IMR-90 (cell line): ENCODE measurements at regions not wholly inside any gene's neighbourhood (a gene's known extent, or its start where the extent isn't known, plus 50 kb on each side); places are given as distances from the start of the nearest gene placed in this dataset.

Experiments used
- ATAC-seq: fragments of 200-7000 bp; cut with Tn5 transposase; 2 replicates; pipeline ENCODE4 v1.9.1; 2020; ENCODE audit warnings: low read depth, mild to moderate bottlenecking, moderate library complexity
- BruUV-seq: library from RNA; stranded (reverse); fragments of 400-500 nt; replicated peaks from 2 replicates; lab custom pipeline; 2021; lab: Mats Ljungman, UMichigan
- CTCF ChIA-PET: fragments of 300-600 bp; formaldehyde crosslinking; extraction: SDS; loops from one replicate; lab custom pipeline; 2021; ENCODE audit warnings: antibody characterized with exemption; lab: Yijun Ruan, JAX
- POLR2A ChIA-PET: fragments of 300-600 bp; sonication (Branson Sonifier 250); formaldehyde crosslinking; loops from one replicate; lab custom pipeline; 2022; ENCODE audit warnings: antibody characterized with exemption; ENCODE audit not compliant: unreplicated experiment; lab: Charles Lee
- DNase-seq: peaks from one replicate; pipeline ENCODE4 v3.0.0; 2013
- H2AFZ ChIP-seq: replicated peaks from 2 replicates; pipeline ENCODE3; 2013; ENCODE audit warnings: low read length, mild to moderate bottlenecking; ENCODE audit not compliant: poor library complexity
- H2AK5ac ChIP-seq: 2 replicates; pipeline ENCODE4 v1.6.1; 2013; ENCODE audit warnings: low read depth, low read length, inconsistent platforms
- H2AK9ac ChIP-seq: replicated peaks from 2 replicates; pipeline ENCODE3; 2013; ENCODE audit warnings: mild to moderate bottlenecking, low read depth, low read length, moderate library complexity; ENCODE audit not compliant: poor library complexity
- H2BK120ac ChIP-seq: 2 replicates; pipeline ENCODE4 v1.6.1; 2013; ENCODE audit warnings: low read depth, low read length, inconsistent platforms
- H2BK15ac ChIP-seq: 3 replicates; pipeline ENCODE4 v1.6.1; 2013; ENCODE audit warnings: low read depth, low read length, inconsistent platforms
- H2BK20ac ChIP-seq: 2 replicates; pipeline ENCODE4 v1.6.1; 2013; ENCODE audit warnings: low read depth, mild to moderate bottlenecking, inconsistent platforms, low read length, moderate library complexity
- H2BK5ac ChIP-seq: 2 replicates; pipeline ENCODE4 v1.6.1; 2013; ENCODE audit warnings: mild to moderate bottlenecking, low read depth, low read length, inconsistent platforms; ENCODE audit not compliant: poor library complexity, severe bottlenecking
- H3K14ac ChIP-seq: replicated peaks from 2 replicates; pipeline ENCODE4 v1.6.1; 2013; ENCODE audit warnings: low read depth, low read length, inconsistent platforms
- H3K18ac ChIP-seq: 2 replicates; pipeline ENCODE4 v1.6.1; 2013; ENCODE audit warnings: low read depth, low read length, control low read depth
- H3K23ac ChIP-seq: 2 replicates; pipeline ENCODE4 v1.6.1; 2013; ENCODE audit warnings: low read depth, low read length, inconsistent platforms
- H3K27ac ChIP-seq: 2 replicates; pipeline ENCODE4 v1.5.1; 2013; ENCODE audit warnings: mild to moderate bottlenecking, control low read depth, low read length; ENCODE audit not compliant: insufficient read depth
- H3K27me3 ChIP-seq: 2 replicates; pipeline ENCODE4 v1.6.1; 2013; ENCODE audit warnings: low read length; ENCODE audit not compliant: control insufficient read depth, insufficient read depth
- H3K36me3 ChIP-seq: 2 replicates; pipeline ENCODE4 v1.6.1; 2013; ENCODE audit warnings: low read length, mixed read lengths; ENCODE audit not compliant: control insufficient read depth, insufficient read depth
- H3K4ac ChIP-seq: 2 replicates; pipeline ENCODE4 v1.6.1; 2013; ENCODE audit warnings: low read depth, low read length, inconsistent platforms
- H3K4me1 ChIP-seq: 2 replicates; pipeline ENCODE4 v1.6.1; 2013; ENCODE audit warnings: low read length, mixed read lengths; ENCODE audit not compliant: control insufficient read depth, insufficient read depth
- H3K4me2 ChIP-seq: 2 replicates; pipeline ENCODE4 v1.6.1; 2013; ENCODE audit warnings: low read depth, mild to moderate bottlenecking, control low read depth, low read length, moderate library complexity
- H3K4me3 ChIP-seq: 2 replicates; pipeline ENCODE4 v1.5.1; 2013; ENCODE audit warnings: low read depth, mild to moderate bottlenecking, control low read depth, low read length, moderate library complexity; ENCODE audit not compliant: insufficient read depth
- H3K56ac ChIP-seq: 2 replicates; pipeline ENCODE4 v1.6.1; 2013; ENCODE audit warnings: low read length, inconsistent platforms; ENCODE audit not compliant: insufficient read depth; ENCODE audit errors: extremely low read depth
- H3K79me1 ChIP-seq, 2 experiments: 2 replicates each; pipeline ENCODE4 v1.6.1; 2013; ENCODE audit warnings: low read length in 2 of 2, inconsistent platforms in 1 of 2, low read depth in 1 of 2
- H3K9ac ChIP-seq: 2 replicates; pipeline ENCODE4 v1.6.1; 2013; ENCODE audit warnings: low read depth, low read length, control low read depth
- H3K9me1 ChIP-seq: 2 replicates; pipeline ENCODE4 v1.6.1; 2013; ENCODE audit warnings: low read length, inconsistent platforms; ENCODE audit not compliant: insufficient read depth
- H3K9me3 ChIP-seq: 2 replicates; pipeline ENCODE4 v1.6.1; 2013; ENCODE audit warnings: low read length; ENCODE audit not compliant: control insufficient read depth, insufficient read depth
- H4K20me1 ChIP-seq: 2 replicates; pipeline ENCODE4 v1.6.1; 2013; ENCODE audit warnings: low read length, inconsistent platforms; ENCODE audit not compliant: insufficient read depth
- H4K5ac ChIP-seq: 2 replicates; pipeline ENCODE4 v1.6.1; 2013; ENCODE audit warnings: mild to moderate bottlenecking, low read depth, low read length, control low read depth
- H4K8ac ChIP-seq, 2 experiments: 2 replicates each; pipeline ENCODE4 v1.6.1; 2013; ENCODE audit warnings: low read depth in 2 of 2, low read length in 2 of 2, control low read depth in 1 of 2, inconsistent platforms in 1 of 2
- H4K91ac ChIP-seq: 2 replicates; pipeline ENCODE4 v1.6.1; 2013; ENCODE audit warnings: low read depth, low read length, inconsistent platforms; ENCODE audit not compliant: insufficient read depth
- BHLHE40 ChIP-seq: fragments of 150-350 bp; IDR thresholded peaks from 2 replicates; pipeline ENCODE4 v1.6.1; 2016; ENCODE audit warnings: mild to moderate bottlenecking, low read depth, low read length
- CEBPB ChIP-seq: IDR thresholded peaks from 2 replicates; pipeline ENCODE4 v1.6.1; 2012; ENCODE audit warnings: low read depth, low read length, improper control_type of control experiment
- CHD1 ChIP-seq: IDR thresholded peaks from 2 replicates; pipeline ENCODE4 v1.6.1; 2012; ENCODE audit warnings: low read depth, low read length, improper control_type of control experiment
- FOS ChIP-seq: fragments of 150-350 bp; IDR thresholded peaks from 2 replicates; pipeline ENCODE4 v1.6.1; 2016; ENCODE audit warnings: low read depth, low read length
- MAFK ChIP-seq: IDR thresholded peaks from 2 replicates; pipeline ENCODE4 v1.6.1; 2012; ENCODE audit warnings: low read depth, low read length, improper control_type of control experiment
- MAZ ChIP-seq: IDR thresholded peaks from 2 replicates; pipeline ENCODE4 v1.6.1; 2012; ENCODE audit warnings: low read depth, mild to moderate bottlenecking, low read length, improper control_type of control experiment, moderate library complexity, borderline replicate concordance
- MXI1 ChIP-seq: IDR thresholded peaks from 2 replicates; pipeline ENCODE4 v1.6.1; 2012; ENCODE audit warnings: low read depth, mild to moderate bottlenecking, low read length, moderate library complexity, borderline replicate concordance
- NFE2L2 ChIP-seq: fragments of 150-350 bp; IDR thresholded peaks from 2 replicates; pipeline ENCODE4 v1.6.1; 2016; ENCODE audit warnings: low read depth, mild to moderate bottlenecking, low read length
- POLR2A ChIP-seq: IDR thresholded peaks from 2 replicates; pipeline ENCODE4 v1.6.1; 2012; ENCODE audit warnings: mild to moderate bottlenecking, low read depth, low read length
- RAD21 ChIP-seq: IDR thresholded peaks from 2 replicates; pipeline ENCODE4 v1.6.1; 2012; ENCODE audit warnings: low read length, improper control_type of control experiment
- RCOR1 ChIP-seq: IDR thresholded peaks from 2 replicates; pipeline ENCODE4 v1.6.1; 2012; ENCODE audit warnings: mild to moderate bottlenecking, low read length, improper control_type of control experiment; ENCODE audit not compliant: insufficient replicate concordance
- RFX5 ChIP-seq: IDR thresholded peaks from 2 replicates; pipeline ENCODE4 v1.8.0; 2012; ENCODE audit warnings: low read depth, mild to moderate bottlenecking, low read length, moderate library complexity
- SMC3 ChIP-seq: fragments of 150-350 bp; IDR thresholded peaks from 2 replicates; pipeline ENCODE4 v1.6.1; 2016; ENCODE audit warnings: low read depth, mild to moderate bottlenecking, antibody characterized with exemption, low read length, moderate library complexity
- WGBS, 2 experiments: methylation state at CpG; one replicate each; pipeline versions ENCODE4 v1.1.5 to v1.1.7; 2013; ENCODE audit warnings: missing lambda C conversion rate in 2 of 2; ENCODE audit not compliant: insufficient read length in 1 of 2; ENCODE audit errors: extremely low coverage in 2 of 2; 5-methylcytosine and 5-hydroxymethylcytosine counted together
- dilution Hi-C: fragments of 300-500 bp; cut with HindIII; formaldehyde crosslinking; loops from one replicate; pipeline ENCODE4 v1.14.3; 2018; ENCODE audit warnings: low sequenced_read_pairs; ENCODE audit not compliant: unreplicated experiment
- in situ Hi-C: fragments of 300-500 bp; cut with MboI; formaldehyde crosslinking; loops from 3 replicates; pipeline ENCODE4 v1.14.3; 2019; ENCODE audit warnings: low sequenced_read_pairs, inconsistent platforms, mixed read lengths
- intact Hi-C: fragments of 100-400 bp; cut with micrococcal nuclease; formaldehyde crosslinking; loops from 2 replicates; pipeline ENCODE4 v1.10.0; 2022
- TF ChIP-seq, protein P1 (sequence below): fragments of 150-350 bp; IDR thresholded peaks from 2 replicates; pipeline ENCODE4 v1.6.1; 2017; ENCODE audit warnings: mild to moderate bottlenecking, antibody characterized with exemption, low read length, low read depth
- TF ChIP-seq, protein P2 (sequence below): fragments of 150-350 bp; IDR thresholded peaks from 2 replicates; pipeline ENCODE4 v1.6.1; 2016; ENCODE audit warnings: low read depth, mild to moderate bottlenecking, low read length, moderate library complexity, borderline replicate concordance
- TF ChIP-seq, protein P3 (sequence below): conservative IDR thresholded peaks from 2 replicates; pipeline ENCODE4 v1.5.1; 2012; ENCODE audit warnings: mild to moderate bottlenecking, low read depth, low read length, improper control_type of control experiment

DNA sequence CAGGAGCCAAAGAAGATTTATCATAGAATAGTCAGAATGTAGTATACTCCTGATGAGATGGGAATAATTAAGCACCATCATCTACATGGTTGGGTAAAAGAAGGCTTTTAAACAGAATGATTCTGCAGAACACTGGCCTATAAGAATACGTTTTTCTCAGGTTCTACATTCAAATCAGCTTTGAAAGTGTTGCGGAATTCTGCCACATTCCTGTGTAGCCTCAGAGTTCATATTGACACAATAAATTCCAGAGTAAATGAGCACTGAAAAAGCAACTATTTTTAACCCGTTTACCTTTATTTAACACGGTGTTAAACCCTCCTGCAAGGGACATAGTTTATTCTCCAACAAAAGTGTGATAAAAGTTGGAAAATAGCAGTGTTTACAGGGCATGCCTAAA, 950.2 kb upstream of the SLIT2 start:
- ATAC-seq, result no peak
- H2BK120ac ChIP-seq, result no peak overlapping the region
- WGBS, 2 experiments, result no CpG with 5 or more reads among the region's 4 CpGs
- H2BK15ac ChIP-seq, result no peak overlapping the region
- H4K91ac ChIP-seq, result no peak overlapping the region
- H3K23ac ChIP-seq, result no peak overlapping the region
- H3K4me1 ChIP-seq, result no peaks in the 10 kb centered on the region
- H4K20me1 ChIP-seq, result no peaks in the 10 kb centered on the region
- H3K79me1 ChIP-seq, result no peaks in the 10 kb centered on the region
- ChIA-PET POLR2A (interaction anchor here (0.6 kb wide), 1 partner anchor 13 kb away, joined by 5 read pairs; no protein-coding TSS in a partner anchor), CTCF (no interaction called here)
- H2BK5ac ChIP-seq, result no peak overlapping the region
- DNase-seq, result no peak
- H2BK20ac ChIP-seq, result no peak overlapping the region
- in situ Hi-C loops, result no loop called here
- dilution Hi-C loops, result no loop called here
- no peak overlapping the region for H3K14ac ChIP-seq
- H3K27ac ChIP-seq, result no peak overlapping the region
- H3K4me2 ChIP-seq, result no peak overlapping the region
- no peak overlapping the region for H2AFZ ChIP-seq
- no peaks in the 10 kb centered on the region for H3K36me3 ChIP-seq
- H3K4me3 ChIP-seq, result no peak overlapping the region
- H2AK9ac ChIP-seq, result no peak overlapping the region
- no TSS peak for BruUV-seq
- no peaks in the 10 kb centered on the region for H3K9me1 ChIP-seq
- no peaks in the 10 kb centered on the region for H3K27me3 ChIP-seq
- H3K4ac ChIP-seq, result no peak overlapping the region
- H3K18ac ChIP-seq, result no peak overlapping the region
- H3K9me3 ChIP-seq, result 0 out of 2 replicates have a peak, but pooled peaks cover 1% of the 10 kb centered on the region
- TF ChIP-seq POLR2A, result no peak
- TF ChIP-seq SMC3, result no peak
- no peak for TF ChIP-seq CEBPB
- TF ChIP-seq, protein P1, sequence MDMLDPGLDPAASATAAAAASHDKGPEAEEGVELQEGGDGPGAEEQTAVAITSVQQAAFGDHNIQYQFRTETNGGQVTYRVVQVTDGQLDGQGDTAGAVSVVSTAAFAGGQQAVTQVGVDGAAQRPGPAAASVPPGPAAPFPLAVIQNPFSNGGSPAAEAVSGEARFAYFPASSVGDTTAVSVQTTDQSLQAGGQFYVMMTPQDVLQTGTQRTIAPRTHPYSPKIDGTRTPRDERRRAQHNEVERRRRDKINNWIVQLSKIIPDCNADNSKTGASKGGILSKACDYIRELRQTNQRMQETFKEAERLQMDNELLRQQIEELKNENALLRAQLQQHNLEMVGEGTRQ, result no peak
- TF ChIP-seq, protein P2, sequence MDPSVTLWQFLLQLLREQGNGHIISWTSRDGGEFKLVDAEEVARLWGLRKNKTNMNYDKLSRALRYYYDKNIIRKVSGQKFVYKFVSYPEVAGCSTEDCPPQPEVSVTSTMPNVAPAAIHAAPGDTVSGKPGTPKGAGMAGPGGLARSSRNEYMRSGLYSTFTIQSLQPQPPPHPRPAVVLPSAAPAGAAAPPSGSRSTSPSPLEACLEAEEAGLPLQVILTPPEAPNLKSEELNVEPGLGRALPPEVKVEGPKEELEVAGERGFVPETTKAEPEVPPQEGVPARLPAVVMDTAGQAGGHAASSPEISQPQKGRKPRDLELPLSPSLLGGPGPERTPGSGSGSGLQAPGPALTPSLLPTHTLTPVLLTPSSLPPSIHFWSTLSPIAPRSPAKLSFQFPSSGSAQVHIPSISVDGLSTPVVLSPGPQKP, result no peak
- TF ChIP-seq RFX5, result no peak
- TF ChIP-seq, protein P3, sequence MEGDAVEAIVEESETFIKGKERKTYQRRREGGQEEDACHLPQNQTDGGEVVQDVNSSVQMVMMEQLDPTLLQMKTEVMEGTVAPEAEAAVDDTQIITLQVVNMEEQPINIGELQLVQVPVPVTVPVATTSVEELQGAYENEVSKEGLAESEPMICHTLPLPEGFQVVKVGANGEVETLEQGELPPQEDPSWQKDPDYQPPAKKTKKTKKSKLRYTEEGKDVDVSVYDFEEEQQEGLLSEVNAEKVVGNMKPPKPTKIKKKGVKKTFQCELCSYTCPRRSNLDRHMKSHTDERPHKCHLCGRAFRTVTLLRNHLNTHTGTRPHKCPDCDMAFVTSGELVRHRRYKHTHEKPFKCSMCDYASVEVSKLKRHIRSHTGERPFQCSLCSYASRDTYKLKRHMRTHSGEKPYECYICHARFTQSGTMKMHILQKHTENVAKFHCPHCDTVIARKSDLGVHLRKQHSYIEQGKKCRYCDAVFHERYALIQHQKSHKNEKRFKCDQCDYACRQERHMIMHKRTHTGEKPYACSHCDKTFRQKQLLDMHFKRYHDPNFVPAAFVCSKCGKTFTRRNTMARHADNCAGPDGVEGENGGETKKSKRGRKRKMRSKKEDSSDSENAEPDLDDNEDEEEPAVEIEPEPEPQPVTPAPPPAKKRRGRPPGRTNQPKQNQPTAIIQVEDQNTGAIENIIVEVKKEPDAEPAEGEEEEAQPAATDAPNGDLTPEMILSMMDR, result no peak
- TF ChIP-seq CHD1, result no peak
- TF ChIP-seq NFE2L2, result no peak
- TF ChIP-seq BHLHE40, result no peak
- no peak for TF ChIP-seq MXI1
- TF ChIP-seq FOS, result no peak
- no peak for TF ChIP-seq RAD21
- no peak for TF ChIP-seq RCOR1
- TF ChIP-seq MAFK, result no peak
- no peak for TF ChIP-seq MAZ
- H4K5ac ChIP-seq, result no peak overlapping the region
- H4K8ac ChIP-seq, result no peak overlapping the region
- H3K56ac ChIP-seq, result no peak overlapping the region
- no peak overlapping the region for H3K9ac ChIP-seq
- H2AK5ac ChIP-seq, result no peak overlapping the region
- intact Hi-C loops, result loop anchor here (10.0 kb wide), 2 partner anchors 433 to 583 kb away; no protein-coding TSS in a partner anchor
